Subcutaneous abdominal adipose tissue (tissue), 5 donors: ENCODE measurements at regions not wholly inside any gene's neighbourhood (a gene's known extent, or its start where the extent isn't known, plus 50 kb on each side); places are given as distances from the start of the nearest gene placed in this dataset.
A peak's percentile ranks its signal among the peaks of the same experiment; 100 is the strongest.
"Not testable (repeated sequence)": the region's sequence is repeated elsewhere in the genome, so short reads cannot be mapped to it uniquely, and the experiment has no call there.

ENCODE experiments used
- H3K27ac ChIP-seq: one replicate; pipeline ENCODE4 v1.7.0; 2013; ENCODE audit warnings: low read depth, mild to moderate bottlenecking, inconsistent platforms, low read length, moderate library complexity
- H3K27me3 ChIP-seq, 5 donors: one replicate each; pipeline ENCODE4 v1.7.0; 2013; ENCODE audit warnings: low read length in 5 of 5, inconsistent platforms in 1 of 5; ENCODE audit not compliant: control insufficient read depth in 5 of 5, insufficient read depth in 4 of 5
- H3K36me3 ChIP-seq, 5 donors: one replicate each; pipeline ENCODE4 v1.7.0; 2013; ENCODE audit warnings: low read length in 5 of 5; ENCODE audit not compliant: control insufficient read depth in 5 of 5, insufficient read depth in 5 of 5
- H3K4me1 ChIP-seq, 5 donors: one replicate each; pipeline ENCODE4 v1.7.0; 2013; ENCODE audit warnings: low read length in 5 of 5, mild to moderate bottlenecking in 3 of 5, moderate library complexity in 1 of 5; ENCODE audit not compliant: control insufficient read depth in 5 of 5, insufficient read depth in 5 of 5
- H3K4me3 ChIP-seq, 5 donors: one replicate each; pipeline ENCODE4 v1.7.0; 2013; ENCODE audit warnings: low read length in 5 of 5, low read depth in 1 of 5
- H3K9ac ChIP-seq, 5 donors: one replicate each; pipeline ENCODE4 v1.7.0; 2013; ENCODE audit warnings: low read length in 5 of 5, mild to moderate bottlenecking in 4 of 5, moderate library complexity in 3 of 5
- H3K9me3 ChIP-seq, 5 donors: one replicate each; pipeline ENCODE4 v1.7.0; 2013; ENCODE audit warnings: low read length in 5 of 5; ENCODE audit not compliant: control insufficient read depth in 5 of 5
- donor health status: healthy.
- donor health status: healthy.
- donor health status: healthy.
- donor health status: healthy.
- donor health status: healthy.

GRCh38 chr11:23181022-23181807, 320.9 kb upstream of the CCDC179 start:
- H3K4me1 ChIP-seq = no peaks in the 10 kb centered on the region
- no peaks in the 10 kb centered on the region for H3K9me3 ChIP-seq
- H3K27me3 ChIP-seq = no peaks in the 10 kb centered on the region
- no peak overlapping the region for H3K4me3 ChIP-seq
- no peaks in the 10 kb centered on the region for H3K36me3 ChIP-seq
- H3K27ac ChIP-seq = no peak overlapping the region
- no peak overlapping the region for H3K9ac ChIP-seq

DNA sequence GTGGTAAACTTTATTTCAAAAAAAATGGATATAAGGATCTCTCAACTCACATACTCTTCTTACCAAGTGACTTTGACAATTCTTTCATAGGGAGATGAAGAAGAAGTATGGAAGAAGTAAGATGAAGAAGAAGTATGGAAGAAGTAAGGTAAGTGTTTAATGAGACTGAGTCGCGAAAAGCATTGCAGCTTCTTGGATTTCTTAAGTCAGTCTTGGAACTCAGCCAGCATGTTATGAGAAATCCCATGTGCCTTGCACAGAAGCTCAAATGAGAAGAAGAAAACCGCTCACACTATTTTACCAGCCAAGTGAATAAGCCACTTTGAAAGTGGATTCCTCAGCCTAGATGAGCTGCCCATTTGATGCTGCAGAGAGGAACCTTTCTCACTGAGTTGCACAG, 332.0 kb upstream of the CCDC179 start:
- H3K4me3 ChIP-seq = no peak overlapping the region
- no peaks in the 10 kb centered on the region for H3K27me3 ChIP-seq
- no peaks in the 10 kb centered on the region for H3K4me1 ChIP-seq
- H3K9me3 ChIP-seq = no peaks in the 10 kb centered on the region
- no peak overlapping the region for H3K9ac ChIP-seq
- H3K27ac ChIP-seq = no peak overlapping the region
- H3K36me3 ChIP-seq = no peaks in the 10 kb centered on the region

- no peak overlapping the region for H3K27ac ChIP-seq
- no peak overlapping the region for H3K9ac ChIP-seq
- H3K27me3 ChIP-seq = no peaks in the 10 kb centered on the region
- H3K9me3 ChIP-seq = peaks cover 0 to 16% (median 14%) of the 10 kb centered on the region in 5 donors
- H3K4me1 ChIP-seq = no peaks in the 10 kb centered on the region
- no peaks in the 10 kb centered on the region for H3K36me3 ChIP-seq
- peak overlapping the region in 1 of 5 donors; percentile 11 for H3K4me3 ChIP-seq
These were observed 341.8 kb upstream of the CCDC179 start for GRCh38 chr11:23201936-23202522.

GRCh38 chr11:23202611-23203010, 342.3 kb upstream of the CCDC179 start:
- Histone ChIP-seq H3K27me3 (no peaks in the 10 kb centered on the region), H3K4me1 (no peaks in the 10 kb centered on the region), H3K27ac (no peak overlapping the region), H3K4me3 (peak overlapping the region in 1 of 5 donors; percentile 4), H3K36me3 (no peaks in the 10 kb centered on the region), H3K9ac (no peak overlapping the region), H3K9me3 (peaks cover 0 to 16% (median 14%) of the 10 kb centered on the region in 5 donors)

GRCh38 chr11:23205156-23205871, 345.0 kb upstream of the CCDC179 start:
- H3K4me1 ChIP-seq = no peaks in the 10 kb centered on the region

DNA sequence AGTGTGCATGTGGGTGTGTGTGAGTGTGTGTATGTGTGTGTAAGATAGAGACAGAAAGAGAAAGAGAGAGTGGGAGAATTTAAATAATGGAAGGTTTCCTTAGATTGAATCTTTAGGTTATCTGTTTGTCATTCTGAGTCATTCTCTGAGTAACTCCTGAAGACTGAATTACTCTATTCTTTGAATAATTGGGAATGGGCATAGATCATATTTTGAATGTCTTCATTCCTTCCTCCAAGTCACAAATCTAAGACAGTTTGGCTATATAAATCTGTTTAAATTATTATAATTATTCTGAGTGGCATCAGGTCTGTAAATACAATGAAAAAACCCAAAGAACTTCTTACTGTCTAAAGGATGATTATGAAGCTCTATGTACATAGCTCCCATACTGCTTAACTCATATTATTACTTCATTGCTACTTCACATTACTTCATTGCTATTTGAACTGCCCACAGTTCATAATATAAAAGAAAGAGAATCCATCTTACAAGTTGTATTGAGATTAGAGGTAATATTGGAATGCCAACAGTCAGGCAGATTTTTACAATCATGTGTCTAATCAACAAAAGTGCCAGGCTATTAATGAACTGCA, 346.6 kb upstream of the CCDC179 start:
- Histone ChIP-seq H3K36me3 (no peaks in the 10 kb centered on the region), H3K4me1 (no peaks in the 10 kb centered on the region), H3K4me3 (no peak overlapping the region), H3K27ac (no peak overlapping the region), H3K9me3 (peaks cover 0 to 16% (median 13%) of the 10 kb centered on the region in 5 donors), H3K9ac (no peak overlapping the region), H3K27me3 (no peaks in the 10 kb centered on the region)

More at GRCh38 chr11:23205156-23205871, 345.0 kb upstream of the CCDC179 start:
- no peaks in the 10 kb centered on the region for H3K36me3 ChIP-seq
- peaks cover 0 to 16% (median 14%) of the 10 kb centered on the region in 5 donors for H3K9me3 ChIP-seq
- no peaks in the 10 kb centered on the region for H3K27me3 ChIP-seq
- H3K27ac ChIP-seq = no peak overlapping the region
- no peak overlapping the region for H3K4me3 ChIP-seq
- H3K9ac ChIP-seq = no peak overlapping the region

GRCh38 chr11:23211221-23211620, 350.9 kb upstream of the CCDC179 start:
- Histone ChIP-seq H3K4me3 (no peak overlapping the region), H3K36me3 (no peaks in the 10 kb centered on the region), H3K27me3 (no peaks in the 10 kb centered on the region), H3K4me1 (no peaks in the 10 kb centered on the region), H3K9me3 (no peaks in the 10 kb centered on the region), H3K9ac (no peak overlapping the region), H3K27ac (no peak overlapping the region)

DNA sequence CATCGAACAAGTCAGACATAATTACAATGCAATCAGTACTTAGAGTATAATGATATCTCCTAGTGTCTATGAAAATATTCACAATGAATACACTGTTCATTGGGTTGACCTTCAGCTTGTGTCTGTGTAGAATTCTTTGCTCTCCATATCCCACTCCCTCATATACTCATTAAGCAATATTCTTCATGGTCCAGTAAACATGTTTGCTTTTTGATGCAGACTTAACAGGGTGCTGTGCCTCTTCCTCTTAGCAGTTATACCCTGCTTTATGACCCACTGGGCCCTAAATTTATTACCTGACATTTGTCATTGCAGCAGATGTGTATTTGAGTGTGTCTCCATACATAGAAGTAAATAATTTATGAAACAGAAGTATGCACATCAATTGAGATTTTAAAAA, 352.5 kb upstream of the CCDC179 start:
- Histone ChIP-seq H3K36me3 (no peaks in the 10 kb centered on the region), H3K27me3 (no peaks in the 10 kb centered on the region), H3K9me3 (peaks cover 0 to 3% (median 0%) of the 10 kb centered on the region in 5 donors), H3K4me3 (no peak overlapping the region), H3K27ac (no peak overlapping the region), H3K4me1 (no peaks in the 10 kb centered on the region), H3K9ac (no peak overlapping the region)

GRCh38 chr11:23217072-23217471, 356.8 kb upstream of the CCDC179 start:
- Histone ChIP-seq H3K4me1 (no peaks in the 10 kb centered on the region), H3K9ac (no peak overlapping the region), H3K36me3 (no peaks in the 10 kb centered on the region), H3K9me3 (peaks cover 0 to 3% (median 0%) of the 10 kb centered on the region in 5 donors), H3K27ac (no peak overlapping the region), H3K27me3 (no peaks in the 10 kb centered on the region), H3K4me3 (no peak overlapping the region)

DNA sequence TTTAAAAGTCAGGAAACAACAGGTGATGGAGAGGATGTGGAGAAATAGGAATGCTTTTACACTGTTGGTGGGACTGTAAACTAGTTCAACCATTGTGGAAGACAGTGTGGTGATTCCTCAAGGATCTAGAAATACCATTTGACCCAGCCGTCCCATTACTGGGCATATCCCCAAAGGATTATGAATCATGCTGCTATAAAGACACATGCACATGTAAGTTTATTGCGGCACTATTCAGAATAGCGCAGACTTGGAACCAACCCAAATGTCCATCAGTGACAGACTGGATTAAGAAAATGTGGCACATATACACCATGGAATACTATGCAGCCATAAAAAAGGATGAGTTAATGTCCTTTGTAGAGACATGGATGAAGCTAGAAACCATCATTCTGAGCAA, 359.8 kb upstream of the CCDC179 start:
- H3K36me3 ChIP-seq = not testable (repeated sequence)

More for the DNA sequence above, 359.8 kb upstream of the CCDC179 start:
- not testable (repeated sequence) for H3K27ac ChIP-seq, H3K27me3 ChIP-seq, H3K4me3 ChIP-seq, H3K9ac ChIP-seq, H3K9me3 ChIP-seq, H3K4me1 ChIP-seq
